Endothelial cell of umbilical vein (primary cell): ENCODE measurements at regions not wholly inside any gene's neighbourhood (a gene's known extent, or its start where the extent isn't known, plus 50 kb on each side); places are given as distances from the start of the nearest gene placed in this dataset.
"Not testable (repeated sequence)": the region's sequence is repeated elsewhere in the genome, so short reads cannot be mapped to it uniquely, and the experiment has no call there.

ENCODE experiments used
- BruUV-seq: library from RNA; stranded (reverse); fragments of 400-500 nt; replicated peaks from 2 replicates; lab custom pipeline; 2021; lab: Mats Ljungman, UMichigan
- CTCF ChIA-PET: fragments of 300-600, 350-600 bp; sonication (Branson Sonifier 250); formaldehyde crosslinking; loops from one replicate; lab custom pipeline; 2021; ENCODE audit warnings: antibody characterized with exemption, inconsistent platforms; lab: Charles Lee
- POLR2A ChIA-PET: fragments of 300-600, 350-600 bp; sonication (Branson Sonifier 250); formaldehyde crosslinking; loops from one replicate; lab custom pipeline; 2021; ENCODE audit warnings: antibody characterized with exemption, inconsistent platforms; lab: Charles Lee
- DNase-seq: peaks from one replicate; pipeline ENCODE4 v3.0.0-alpha.2; 2011; ENCODE audit warnings: low read depth, low spot score
- FAIRE-seq: peaks from 2 replicates; lab custom pipeline; 2011; peaks lifted over from hg19 to GRCh38; lab: Jason Lieb, UNC
- H2AFZ ChIP-seq: 2 replicates; pipeline ENCODE4 v1.6.0; 2012; ENCODE audit warnings: low read depth, low read length, control low read depth, inconsistent platforms
- H3K27ac ChIP-seq: 2 replicates; pipeline ENCODE4 v1.5.1; 2011; ENCODE audit warnings: low read depth, mild to moderate bottlenecking, control low read depth, low read length, moderate library complexity; ENCODE audit not compliant: insufficient read depth
- H3K27me3 ChIP-seq, 2 experiments: 2 replicates each; pipeline versions ENCODE4 v1.6.0 to v1.6.1; 2011; ENCODE audit warnings: low read length in 2 of 2, mixed read lengths in 1 of 2; ENCODE audit not compliant: control insufficient read depth in 2 of 2, insufficient read depth in 2 of 2
- H3K36me3 ChIP-seq, 2 experiments: 2 replicates in 1 of 2; 3 replicates in 1 of 2; pipeline ENCODE4 v1.5.1; 2011; ENCODE audit warnings: low read length in 2 of 2, mild to moderate bottlenecking in 1 of 2, moderate library complexity in 1 of 2; ENCODE audit not compliant: control insufficient read depth in 2 of 2, insufficient read depth in 2 of 2; ENCODE audit errors: extremely low read depth in 1 of 2
- H3K4me1 ChIP-seq: 3 replicates; pipeline ENCODE4 v1.5.1; 2011; ENCODE audit warnings: mild to moderate bottlenecking, low read length; ENCODE audit not compliant: control insufficient read depth, insufficient read depth; ENCODE audit errors: extremely low read depth
- H3K4me2 ChIP-seq: 2 replicates; pipeline ENCODE4 v1.6.1; 2011; ENCODE audit warnings: low read length, control low read depth, mixed read lengths; ENCODE audit not compliant: insufficient read depth
- H3K4me3 ChIP-seq, 3 experiments: fragments of 200-600 bp in 1 of 3; sonication (generic), shearing (Covaris generic) in 1 of 3; replicated peaks in 1 of 3; 2 replicates each; pipeline ENCODE4 v1.5.1; 2011 to 2016; ENCODE audit warnings: control low read depth in 3 of 3, low read length in 3 of 3, mild to moderate bottlenecking in 2 of 3, inconsistent platforms in 1 of 3, low read depth in 1 of 3, moderate library complexity in 1 of 3; ENCODE audit not compliant: insufficient read depth in 1 of 3
- H3K79me2 ChIP-seq: 2 replicates; pipeline ENCODE4 v1.6.0; 2012; ENCODE audit warnings: low read length, inconsistent platforms; ENCODE audit not compliant: control insufficient read depth, insufficient read depth
- H3K9ac ChIP-seq: replicated peaks from 2 replicates; pipeline ENCODE3; 2011; ENCODE audit warnings: low read length, control low read depth; ENCODE audit not compliant: insufficient read depth; ENCODE audit errors: extremely low read depth
- H3K9me1 ChIP-seq: replicated peaks from 3 replicates; pipeline ENCODE4 v1.6.0; 2011; ENCODE audit warnings: mild to moderate bottlenecking, low read length; ENCODE audit not compliant: control insufficient read depth, insufficient read depth; ENCODE audit errors: extremely low read depth
- H3K9me3 ChIP-seq: replicated peaks from 2 replicates; pipeline ENCODE4 v1.5.1; 2012; ENCODE audit warnings: low read length, inconsistent platforms; ENCODE audit not compliant: control insufficient read depth, insufficient read depth
- H4K20me1 ChIP-seq: replicated peaks from 2 replicates; pipeline ENCODE3; 2011; ENCODE audit warnings: mild to moderate bottlenecking, low read length; ENCODE audit not compliant: control insufficient read depth, insufficient read depth; ENCODE audit errors: extremely low read depth
- EZH2 ChIP-seq: IDR thresholded peaks from 2 replicates; pipeline ENCODE4 v1.6.1; 2012; ENCODE audit warnings: borderline replicate concordance, low read depth, mild to moderate bottlenecking, moderate library complexity, low read length, inconsistent platforms; ENCODE audit not compliant: severe bottlenecking
- FOS ChIP-seq: IDR thresholded peaks from 2 replicates; pipeline ENCODE4 v1.6.1; 2011; ENCODE audit warnings: mild to moderate bottlenecking, low read length, moderate library complexity, borderline replicate concordance; ENCODE audit not compliant: insufficient read depth
- GATA2 ChIP-seq: IDR thresholded peaks from 2 replicates; pipeline ENCODE4 v1.7.0; 2011; ENCODE audit warnings: low read depth, mild to moderate bottlenecking, moderate library complexity, mixed read lengths, low read length; ENCODE audit not compliant: insufficient read length, insufficient read depth
- JUN ChIP-seq: IDR thresholded peaks from 2 replicates; pipeline ENCODE4 v1.6.1; 2011; ENCODE audit warnings: borderline replicate concordance, low read depth; ENCODE audit not compliant: insufficient read length, insufficient read depth
- MYC ChIP-seq: IDR thresholded peaks from one replicate; pipeline ENCODE4 v1.6.1; 2011; ENCODE audit warnings: mild to moderate bottlenecking, low read depth, low read length
- POLR2AphosphoS5 ChIP-seq: IDR thresholded peaks from 2 replicates; pipeline ENCODE4 v1.6.1; 2012; ENCODE audit warnings: low read depth, mild to moderate bottlenecking, control low read depth, low read length, moderate library complexity; ENCODE audit not compliant: insufficient read depth
- dilution Hi-C: fragments of 300-500 bp; cut with MboI; formaldehyde crosslinking; loops from one replicate; pipeline ENCODE4 v1.15.0; 2019; ENCODE audit warnings: low sequenced_read_pairs; ENCODE audit not compliant: extremely low pct_ligation_motif_present
- intact Hi-C: fragments of 100-400 bp; cut with micrococcal nuclease; formaldehyde crosslinking; loops from one replicate; pipeline ENCODE4 v1.10.0; 2022
- TF ChIP-seq, protein P1 (sequence below): IDR thresholded peaks from 2 replicates; pipeline ENCODE4 v1.6.1; 2011; ENCODE audit not compliant: insufficient read depth, insufficient read length

GRCh38 chr4:38415682-38416081, 248.3 kb upstream of the KLF3 start:
- Histone ChIP-seq H2AFZ (no peak overlapping the region), H3K9me3 (no peaks in the 10 kb centered on the region), H3K9me1 (no peaks in the 10 kb centered on the region), H3K4me2 (no peak overlapping the region), H3K27ac (no peak overlapping the region), H3K4me3 (no peak overlapping the region), H3K79me2 (no peaks in the 10 kb centered on the region), H3K9ac (no peak overlapping the region), H4K20me1 (no peaks in the 10 kb centered on the region), H3K27me3 (peaks cover 8 to 14% of the 10 kb centered on the region in 2 experiments), H3K36me3 (no peaks in the 10 kb centered on the region), H3K4me1 (no peaks in the 10 kb centered on the region)
- FAIRE-seq (no peak), DNase-seq (no peak)
- POLR2A ChIA-PET = no interaction called here
- BruUV-seq = no TSS peak
- TF ChIP-seq, protein P1, sequence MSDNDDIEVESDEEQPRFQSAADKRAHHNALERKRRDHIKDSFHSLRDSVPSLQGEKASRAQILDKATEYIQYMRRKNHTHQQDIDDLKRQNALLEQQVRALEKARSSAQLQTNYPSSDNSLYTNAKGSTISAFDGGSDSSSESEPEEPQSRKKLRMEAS = no peak
- TF ChIP-seq EZH2 = no peak
- CTCF ChIA-PET = no interaction called here
- intact Hi-C loops = loop anchor here (10.0 kb wide), 1 partner anchor 59 kb away; no protein-coding TSS in a partner anchor
- dilution Hi-C loops = no loop called here

GRCh38 chr4:38416450-38417014, 247.5 kb upstream of the KLF3 start:
- no peak overlapping the region for H3K4me2 ChIP-seq
- no peaks in the 10 kb centered on the region for H3K79me2 ChIP-seq
- no peak overlapping the region for H2AFZ ChIP-seq
- DNase-seq = no peak
- POLR2A ChIA-PET = no interaction called here
- no peak for FAIRE-seq
- intact Hi-C loops = loop anchor here (10.0 kb wide), 1 partner anchor 58 kb away; no protein-coding TSS in a partner anchor
- no peak overlapping the region for H3K9ac ChIP-seq
- no peaks in the 10 kb centered on the region for H4K20me1 ChIP-seq
- BruUV-seq = no TSS peak
- H3K9me1 ChIP-seq = no peaks in the 10 kb centered on the region
- H3K36me3 ChIP-seq = no peaks in the 10 kb centered on the region
- no peak overlapping the region for H3K4me3 ChIP-seq
- peaks cover 8 to 15% of the 10 kb centered on the region in 2 experiments for H3K27me3 ChIP-seq
- no peak for TF ChIP-seq FOS
- TF ChIP-seq, protein P1 = no peak
- no peak for TF ChIP-seq JUN
- TF ChIP-seq POLR2AphosphoS5 = no peak
- TF ChIP-seq MYC = no peak
- TF ChIP-seq GATA2 = no peak
- dilution Hi-C loops = no loop called here
- CTCF ChIA-PET = interaction anchor here (1.2 kb wide), 1 partner anchor 17 kb away, joined by 3 read pairs; no protein-coding TSS in a partner anchor
- no peaks in the 10 kb centered on the region for H3K4me1 ChIP-seq
- no peak overlapping the region for H3K27ac ChIP-seq
- no peaks in the 10 kb centered on the region for H3K9me3 ChIP-seq

GRCh38 chr4:38420254-38420653, 243.7 kb upstream of the KLF3 start:
- H3K27ac ChIP-seq, BruUV-seq, dilution Hi-C loops, DNase-seq, CTCF ChIA-PET, H3K9me1 ChIP-seq, H2AFZ ChIP-seq, H3K4me2 ChIP-seq, intact Hi-C loops, POLR2A ChIA-PET, H3K9me3 ChIP-seq, H3K79me2 ChIP-seq, H3K27me3 ChIP-seq, H4K20me1 ChIP-seq, H3K9ac ChIP-seq, H3K4me3 ChIP-seq, FAIRE-seq, H3K36me3 ChIP-seq, H3K4me1 ChIP-seq: not testable (repeated sequence)
